Sigmoid colon (tissue), 6 donors: ENCODE measurements at regions not wholly inside any gene's neighbourhood (a gene's known extent, or its start where the extent isn't known, plus 50 kb on each side); places are given as distances from the start of the nearest gene placed in this dataset.

Source experiments
- DNase-seq: peaks from one replicate; pipeline ENCODE4 v3.0.0-alpha.2; 2019
- H3K27ac ChIP-seq, 4 donors: fragments of 200-600 bp; sonication (generic); one replicate each; pipeline ENCODE4 v1.5.1; 2016 to 2019; ENCODE audit warnings: mild to moderate bottlenecking in 1 of 4
- H3K27me3 ChIP-seq, 3 donors: fragments of 200-600 bp; sonication (generic); one replicate each; pipeline ENCODE4 v1.5.1; 2019; ENCODE audit warnings: mild to moderate bottlenecking in 1 of 3
- H3K36me3 ChIP-seq, 4 donors: fragments of 200-600 bp; sonication (generic); one replicate each; pipeline ENCODE4 v1.5.1; 2016 to 2019
- H3K4me1 ChIP-seq, 4 donors: fragments of 200-600 bp; sonication (generic); one replicate each; pipeline ENCODE4 v1.5.1; 2017 to 2019
- H3K4me3 ChIP-seq, 4 donors: fragments of 200-600 bp; sonication (generic); one replicate each; pipeline ENCODE4 v1.5.1; 2017 to 2019; ENCODE audit warnings: mild to moderate bottlenecking in 2 of 4, moderate library complexity in 1 of 4
- H3K9me3 ChIP-seq, 4 donors: fragments of 200-600 bp in 3 of 4; sonication (generic) in 3 of 4; one replicate each; pipeline versions ENCODE4 v1.5.1 to v1.6.1; 2013 to 2019
- CTCF ChIP-seq, 4 experiments: fragments of 450-650 bp in 3 of 4; fragments of 200-600 bp in 1 of 4; IDR thresholded peaks; one replicate each; pipeline ENCODE4 v1.5.1; 2016 to 2019; ENCODE audit warnings: antibody characterized with exemption in 4 of 4, mild to moderate bottlenecking in 3 of 4, moderate library complexity in 2 of 4
- EP300 ChIP-seq, 4 donors: sonication (generic); formaldehyde crosslinking; IDR thresholded peaks; one replicate each; pipeline ENCODE4 v1.6.1; 2017; ENCODE audit warnings: antibody characterized with exemption in 4 of 4
- POLR2A ChIP-seq, 2 donors: fragments of 450-650 bp; IDR thresholded peaks; one replicate each; pipeline ENCODE4 v1.6.1; 2016; ENCODE audit warnings: antibody characterized with exemption in 2 of 2, mild to moderate bottlenecking in 2 of 2, moderate library complexity in 2 of 2
- POLR2AphosphoS5 ChIP-seq, 4 donors: sonication (generic); formaldehyde crosslinking; IDR thresholded peaks; one replicate each; pipeline ENCODE4 v1.6.1; 2017; ENCODE audit warnings: antibody characterized with exemption in 4 of 4
- WGBS, 2 donors: extraction: QIAGEN DNeasy Blood & Tissue Kit; methylation state at CpG; one replicate each; pipeline ENCODE4 v1.1.7; 2013; 5-methylcytosine and 5-hydroxymethylcytosine counted together
- intact Hi-C: fragments of 100-400 bp; cut with DNase I; formaldehyde crosslinking; loops from one replicate; pipeline ENCODE4 v1.15.1; 2023
- donor health status: healthy with polysubstance abuse.
- donor health status: healthy.

GRCh38 chr2:219733106-219733505 is 105.7 kb downstream of the SLC4A3 start:
- no peak for DNase-seq
- no peak for TF ChIP-seq POLR2AphosphoS5 (IDR thresholded peaks at IDR 0.05)
- no peak for TF ChIP-seq POLR2A (IDR thresholded peaks at IDR 0.05)
- no peak for TF ChIP-seq EP300 (IDR thresholded peaks at IDR 0.05)
- TF ChIP-seq CTCF (IDR thresholded peaks at IDR 0.05) = no peak
- Histone ChIP-seq H3K27me3 (no peaks in the 10 kb centered on the region), H3K9me3 (no peaks in the 10 kb centered on the region), H3K27ac (no peak overlapping the region), H3K4me1 (no peaks in the 10 kb centered on the region), H3K36me3 (no peaks in the 10 kb centered on the region), H3K4me3 (no peak overlapping the region)
- intact Hi-C loops = no loop called here
- 72 to 78% methylated on average over 2 of the region's 2 CpGs for WGBS, 2 donors

GRCh38 chr2:219733746-219734145 is 106.3 kb downstream of the SLC4A3 start:
- 79 to 85% methylated on average over 2 of the region's 2 CpGs for WGBS, 2 donors
- no peaks in the 10 kb centered on the region for H3K9me3 ChIP-seq
- no peaks in the 10 kb centered on the region for H3K36me3 ChIP-seq
- H3K27ac ChIP-seq = no peak overlapping the region
- TF ChIP-seq CTCF (IDR thresholded peaks at IDR 0.05) (no peak), EP300 (IDR thresholded peaks at IDR 0.05) (no peak), POLR2AphosphoS5 (IDR thresholded peaks at IDR 0.05) (no peak)
- intact Hi-C loops = no loop called here
- H3K4me1 ChIP-seq = no peaks in the 10 kb centered on the region
- no peaks in the 10 kb centered on the region for H3K27me3 ChIP-seq
- H3K4me3 ChIP-seq = no peak overlapping the region
- no peak for DNase-seq

DNA sequence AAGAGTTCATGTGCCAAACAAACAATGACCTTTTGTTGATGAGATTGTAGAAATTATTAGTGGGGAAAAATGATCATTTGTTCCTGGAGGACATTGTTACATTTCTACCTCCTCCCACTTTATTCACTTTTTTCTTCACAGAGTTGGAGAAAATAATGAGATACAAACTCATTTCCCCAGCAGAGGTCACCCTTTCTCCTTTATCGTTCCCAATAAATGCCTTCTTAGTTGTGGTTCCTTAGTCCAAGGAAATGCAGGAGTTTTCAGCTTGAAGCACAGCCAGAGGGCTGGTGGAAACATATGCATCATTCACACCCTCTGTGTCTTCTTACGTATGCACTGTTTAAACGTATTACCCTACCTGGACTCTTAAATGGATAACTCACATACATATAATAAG is 108.8 kb downstream of the SLC4A3 start:
- H3K9me3 ChIP-seq = no peaks in the 10 kb centered on the region
- intact Hi-C loops = loop anchor here (2.0 to 5.0 kb wide), 2 partner anchors 1656 to 1837 kb away; partner anchors contain the start of gene EPHA4
- no peak for DNase-seq
- H3K36me3 ChIP-seq = no peaks in the 10 kb centered on the region
- WGBS, 2 donors = 4 to 10% methylated on average over 3 of the region's 3 CpGs
- no peak overlapping the region for H3K27ac ChIP-seq
- H3K27me3 ChIP-seq = no peaks in the 10 kb centered on the region
- TF ChIP-seq POLR2AphosphoS5 (IDR thresholded peaks at IDR 0.05) = no peak
- peak in 3 of 4 experiments; percentile 24 to 54 (median 36) for TF ChIP-seq CTCF (IDR thresholded peaks at IDR 0.05)
- TF ChIP-seq POLR2A (IDR thresholded peaks at IDR 0.05) = no peak
- no peaks in the 10 kb centered on the region for H3K4me1 ChIP-seq
- H3K4me3 ChIP-seq = no peak overlapping the region

- no peak for DNase-seq
- H3K4me3 ChIP-seq = no peak overlapping the region
- TF ChIP-seq POLR2A (IDR thresholded peaks at IDR 0.05) (no peak), CTCF (IDR thresholded peaks at IDR 0.05) (peak in 1 of 4 experiments; percentile 20)
- no peaks in the 10 kb centered on the region for H3K27me3 ChIP-seq
- no peaks in the 10 kb centered on the region for H3K9me3 ChIP-seq
- H3K36me3 ChIP-seq = no peaks in the 10 kb centered on the region
- H3K4me1 ChIP-seq = no peaks in the 10 kb centered on the region
- WGBS, 2 donors = 78 to 80% methylated on average over 4 of the region's 4 CpGs
- intact Hi-C loops = loop anchor here (2.0 to 5.0 kb wide), 2 partner anchors 1655 to 1836 kb away; partner anchors contain the start of gene EPHA4
- no peak overlapping the region for H3K27ac ChIP-seq
Observed at GRCh38 chr2:219737270-219737691, 109.9 kb downstream of the SLC4A3 start.

GRCh38 chr2:219739066-219739465 is 111.6 kb downstream of the SLC4A3 start:
- H3K27ac ChIP-seq = no peak overlapping the region

More at GRCh38 chr2:219739066-219739465, 111.6 kb downstream of the SLC4A3 start:
- intact Hi-C loops = loop anchor here (5.0 kb wide), 1 partner anchor 1653 kb away; no protein-coding TSS in a partner anchor
- H3K36me3 ChIP-seq = no peaks in the 10 kb centered on the region
- no peak for DNase-seq
- H3K9me3 ChIP-seq = no peaks in the 10 kb centered on the region
- no peak overlapping the region for H3K4me3 ChIP-seq
- no peaks in the 10 kb centered on the region for H3K4me1 ChIP-seq
- whole genome bisulfite sequencing, 2 donors = 72 to 75% methylated on average over 4 of the region's 4 CpGs
- no peaks in the 10 kb centered on the region for H3K27me3 ChIP-seq
- TF ChIP-seq POLR2AphosphoS5 (IDR thresholded peaks at IDR 0.05) = no peak
- no peak for TF ChIP-seq CTCF (IDR thresholded peaks at IDR 0.05)
- no peak for TF ChIP-seq EP300 (IDR thresholded peaks at IDR 0.05)
- no peak for TF ChIP-seq POLR2A (IDR thresholded peaks at IDR 0.05)
